ENCODE measurements at regions not wholly inside any gene's neighbourhood (a gene's known extent, or its start where the extent isn't known, plus 50 kb on each side); places are given as distances from the start of the nearest gene placed in this dataset.

GRCh38 chr1:115456441-115456961 lies 118.5 kb upstream of the NGF start:
- Histone ChIP-seq H3K4me3 (ENCODE audit: low read depth, low read length) (no peak overlapping the region), H3K9me3 (ENCODE audit: control insufficient read depth, insufficient read depth, low read length) (no peaks in the 10 kb centered on the region), H3K27me3 (ENCODE audit: control insufficient read depth, insufficient read depth, low read length) (no peaks in the 10 kb centered on the region), H3K27ac (ENCODE audit: low read depth, low read length) (no peak overlapping the region)
- DNase-seq (ENCODE audit: low read depth, low spot score), result no peak
- POLR2A ChIA-PET, result no interaction called here
- TF ChIP-seq CTCF (IDR thresholded peaks at IDR 0.05; ENCODE audit: low read depth, low read length), result no peak
- CTCF ChIA-PET, result interaction anchor here (1.3 to 1.7 kb wide), 3 partner anchors 13 to 317 kb away, joined by 3 to 10 read pairs (median 6); no protein-coding TSS in a partner anchor

- ChIA-PET POLR2A (interaction anchor here (0.5 to 1.8 kb wide), 6 partner anchors 10 to 771 kb away, joined by 3 to 14 read pairs (median 4); no protein-coding TSS in a partner anchor), CTCF (interaction anchor here (0.8 to 1.6 kb wide), 3 partner anchors 14 to 315 kb away, joined by 3 to 6 read pairs (median 6); no protein-coding TSS in a partner anchor)
- peaks cover 3% of the 10 kb centered on the region; the same call in 1 of the 2 replicates for H3K9me3 ChIP-seq (ENCODE audit: control insufficient read depth, insufficient read depth, low read length)
- H3K27ac ChIP-seq (ENCODE audit: low read depth, low read length), result peak overlapping the region; percentile 59
- TF ChIP-seq CTCF (IDR thresholded peaks at IDR 0.05; ENCODE audit: low read depth, low read length), result no peak
- H3K27me3 ChIP-seq (ENCODE audit: control insufficient read depth, insufficient read depth, low read length), result no peaks in the 10 kb centered on the region
- no peak overlapping the region for H3K4me3 ChIP-seq (ENCODE audit: low read depth, low read length)
- DNase-seq (ENCODE audit: low read depth, low spot score), result peak; percentile 75
These were observed 116.9 kb upstream of the NGF start for GRCh38 chr1:115454837-115455511.

GRCh38 chr1:115453666-115454065 lies 115.6 kb upstream of the NGF start:
- no peak for TF ChIP-seq CTCF (IDR thresholded peaks at IDR 0.05; ENCODE audit: low read depth, low read length)

GRCh38 chr1:115452600-115453329 lies 114.7 kb upstream of the NGF start:
- POLR2A ChIA-PET, result interaction anchor here (0.5 kb wide), 1 partner anchor 283 kb away, joined by 11 read pairs; no protein-coding TSS in a partner anchor
- H3K4me3 ChIP-seq (ENCODE audit: low read depth, low read length), result no peak overlapping the region
- DNase-seq (ENCODE audit: low read depth, low spot score), result no peak
- no peaks in the 10 kb centered on the region for H3K27me3 ChIP-seq (ENCODE audit: control insufficient read depth, insufficient read depth, low read length)
- CTCF ChIA-PET, result interaction anchor here (0.6 to 1.6 kb wide), 5 partner anchors 8 to 1046 kb away, joined by 3 to 7 read pairs (median 4); no protein-coding TSS in a partner anchor
- peaks cover 3% of the 10 kb centered on the region; the same call in 1 of the 2 replicates for H3K9me3 ChIP-seq (ENCODE audit: control insufficient read depth, insufficient read depth, low read length)
- no peak overlapping the region for H3K27ac ChIP-seq (ENCODE audit: low read depth, low read length)
- TF ChIP-seq CTCF (IDR thresholded peaks at IDR 0.05; ENCODE audit: low read depth, low read length), result no peak

More at GRCh38 chr1:115453666-115454065, 115.6 kb upstream of the NGF start:
- Histone ChIP-seq H3K9me3 (ENCODE audit: control insufficient read depth, insufficient read depth, low read length) (peaks cover 3% of the 10 kb centered on the region; the same call in 1 of the 2 replicates), H3K4me3 (ENCODE audit: low read depth, low read length) (no peak overlapping the region), H3K27ac (ENCODE audit: low read depth, low read length) (no peak overlapping the region), H3K27me3 (ENCODE audit: control insufficient read depth, insufficient read depth, low read length) (no peaks in the 10 kb centered on the region)
- DNase-seq (ENCODE audit: low read depth, low spot score), result no peak
- ChIA-PET CTCF (interaction anchor here (1.0 to 1.4 kb wide), 2 partner anchors 9 to 16 kb away, joined by 3 to 7 read pairs; no protein-coding TSS in a partner anchor), POLR2A (no interaction called here)

Data from AG04450 (cell line).